H1 (cell line): ENCODE measurements at regions not wholly inside any gene's neighbourhood (a gene's known extent, or its start where the extent isn't known, plus 50 kb on each side); places are given as distances from the start of the nearest gene placed in this dataset.

Experiments
- CTCF ChIA-PET: fragments of 300-600 bp; sonication (Branson Sonifier 250); formaldehyde crosslinking; loops from one replicate; lab custom pipeline; 2021; ENCODE audit not compliant: partially characterized antibody; lab: Charles Lee
- POLR2A ChIA-PET: fragments of 300-600 bp; sonication (Branson Sonifier 250); formaldehyde crosslinking; loops from one replicate; lab custom pipeline; 2021; ENCODE audit warnings: inconsistent platforms; ENCODE audit not compliant: partially characterized antibody; lab: Charles Lee
- DNase-seq, 2 experiments: peaks; one replicate each; pipeline versions ENCODE4 v3.0.0 to v3.0.0-alpha.2; 2010 to 2022; ENCODE audit warnings: low spot score in 2 of 2, low read depth in 1 of 2, mixed read lengths in 1 of 2
- FAIRE-seq: peaks from 2 replicates; lab custom pipeline; 2011; peaks lifted over from hg19 to GRCh38; lab: Jason Lieb, UNC
- H2AFZ ChIP-seq: 2 replicates; pipeline ENCODE4 v1.8.1; 2012; ENCODE audit warnings: low read length, inconsistent platforms
- H2AK5ac ChIP-seq: 2 replicates; pipeline ENCODE4 v1.6.1; 2013; ENCODE audit warnings: low read depth, low read length
- H2BK120ac ChIP-seq: replicated peaks from 2 replicates; pipeline ENCODE3; 2013; ENCODE audit warnings: low read depth, low read length, inconsistent platforms
- H2BK12ac ChIP-seq: 2 replicates; pipeline ENCODE4 v1.6.1; 2013; ENCODE audit warnings: low read depth, low read length
- H2BK15ac ChIP-seq: 2 replicates; pipeline ENCODE4 v1.6.1; 2013; ENCODE audit warnings: low read length
- H2BK20ac ChIP-seq: 2 replicates; pipeline ENCODE4 v1.6.1; 2013; ENCODE audit warnings: low read length
- H2BK5ac ChIP-seq: 2 replicates; pipeline ENCODE4 v1.6.1; 2013; ENCODE audit warnings: low read depth, low read length
- H3K14ac ChIP-seq: 2 replicates; pipeline ENCODE4 v1.6.1; 2013; ENCODE audit warnings: inconsistent platforms; ENCODE audit not compliant: insufficient read length
- H3K18ac ChIP-seq: 2 replicates; pipeline ENCODE4 v1.6.1; 2013; ENCODE audit warnings: low read length; ENCODE audit errors: extremely low read depth
- H3K23ac ChIP-seq: 2 replicates; pipeline ENCODE4 v1.6.1; 2013; ENCODE audit warnings: inconsistent platforms; ENCODE audit not compliant: insufficient read length
- H3K23me2 ChIP-seq: 2 replicates; pipeline ENCODE4 v1.6.1; 2013; ENCODE audit warnings: low read depth, low read length
- H3K27ac ChIP-seq: 2 replicates; pipeline ENCODE4 v1.6.1; 2011; ENCODE audit warnings: low read depth, low read length, inconsistent platforms
- H3K27me3 ChIP-seq, 4 experiments: replicated peaks in 1 of 4; 1 replicate in 1 of 4; 2 replicates in 3 of 4; pipeline versions ENCODE4 v1.6.1 to v1.8.1; 2011 to 2013; ENCODE audit warnings: low read length in 3 of 4, mild to moderate bottlenecking in 3 of 4, inconsistent platforms in 2 of 4, mixed read lengths in 2 of 4, moderate library complexity in 1 of 4; ENCODE audit not compliant: control insufficient read depth in 3 of 4, insufficient read depth in 3 of 4; ENCODE audit errors: extremely low read depth in 1 of 4
- H3K36me3 ChIP-seq, 4 experiments: 2 replicates each; pipeline versions ENCODE4 v1.6.1 to v1.8.1; 2011 to 2013; ENCODE audit warnings: mild to moderate bottlenecking in 4 of 4, low read length in 3 of 4, moderate library complexity in 2 of 4, control low read depth in 1 of 4, inconsistent platforms in 1 of 4; ENCODE audit not compliant: insufficient read depth in 4 of 4, control insufficient read depth in 2 of 4
- H3K4ac ChIP-seq: replicated peaks from 2 replicates; pipeline ENCODE3; 2013; ENCODE audit warnings: low read length, low read depth, mixed read lengths, inconsistent platforms; ENCODE audit not compliant: insufficient read length
- H3K4me1 ChIP-seq, 4 experiments: replicated peaks in 1 of 4; 1 replicate in 1 of 4; 2 replicates in 3 of 4; pipeline versions ENCODE4 v1.6.1 to v1.8.1; 2011 to 2013; ENCODE audit warnings: low read length in 3 of 4, inconsistent platforms in 2 of 4, mixed read lengths in 1 of 4; ENCODE audit not compliant: insufficient read depth in 4 of 4, control insufficient read depth in 3 of 4
- H3K4me2 ChIP-seq, 2 experiments: 2 replicates each; pipeline versions ENCODE4 v1.6.1 to v1.8.1; 2011 to 2013; ENCODE audit warnings: low read depth in 2 of 2, low read length in 2 of 2, control low read depth in 1 of 2, inconsistent platforms in 1 of 2, mild to moderate bottlenecking in 1 of 2; ENCODE audit not compliant: insufficient read depth in 1 of 2
- H3K4me3 ChIP-seq, 4 experiments: fragments of 200-600, 300-600 bp in 1 of 4; sonication (generic), shearing (Covaris generic), sonication (Bioruptor Twin) in 1 of 4; 2 replicates each; pipeline versions ENCODE4 v1.5.1 to v1.8.1; 2011 to 2016; ENCODE audit warnings: low read length in 4 of 4, low read depth in 3 of 4, control low read depth in 2 of 4, inconsistent platforms in 2 of 4, mild to moderate bottlenecking in 2 of 4, mixed read lengths in 1 of 4, moderate library complexity in 1 of 4; ENCODE audit not compliant: insufficient read depth in 2 of 4; ENCODE audit errors: extremely low read depth in 1 of 4
- H3K56ac ChIP-seq: replicated peaks from 2 replicates; pipeline ENCODE3; 2013; ENCODE audit warnings: low read depth, mild to moderate bottlenecking, mixed read lengths, low read length, inconsistent platforms; ENCODE audit not compliant: insufficient read length
- H3K79me1 ChIP-seq: 2 replicates; pipeline ENCODE4 v1.6.1; 2013; ENCODE audit warnings: low read depth, low read length, control low read depth
- H3K79me2 ChIP-seq, 2 experiments: 2 replicates each; pipeline versions ENCODE4 v1.6.1 to v1.8.1; 2012 to 2013; ENCODE audit warnings: low read length in 2 of 2, mild to moderate bottlenecking in 2 of 2, inconsistent platforms in 1 of 2; ENCODE audit not compliant: insufficient read depth in 2 of 2, control insufficient read depth in 1 of 2
- H3K9ac ChIP-seq, 4 experiments: replicated peaks in 1 of 4; 1 replicate in 1 of 4; 2 replicates in 3 of 4; pipeline versions ENCODE4 v1.6.1 to v1.8.1; 2011 to 2013; ENCODE audit warnings: low read depth in 3 of 4, low read length in 3 of 4, control low read depth in 2 of 4, mild to moderate bottlenecking in 2 of 4, moderate library complexity in 2 of 4, inconsistent platforms in 1 of 4; ENCODE audit errors: extremely low read depth in 1 of 4
- H3K9me3 ChIP-seq, 2 experiments: 2 replicates each; pipeline versions ENCODE4 v1.6.1 to v1.8.1; 2012 to 2013; ENCODE audit warnings: mild to moderate bottlenecking in 2 of 2, moderate library complexity in 2 of 2, control low read depth in 1 of 2, inconsistent platforms in 1 of 2, low read depth in 1 of 2, low read length in 1 of 2, mixed read lengths in 1 of 2; ENCODE audit not compliant: insufficient read depth in 2 of 2
- H4K20me1 ChIP-seq, 2 experiments: replicated peaks in 1 of 2; 2 replicates each; pipeline versions ENCODE3 to v1.8.1; 2011 to 2013; ENCODE audit warnings: inconsistent platforms in 2 of 2, low read length in 2 of 2, mild to moderate bottlenecking in 1 of 2; ENCODE audit not compliant: insufficient read depth in 2 of 2, control insufficient read depth in 1 of 2
- H4K5ac ChIP-seq: 2 replicates; pipeline ENCODE4 v1.6.1; 2013; ENCODE audit warnings: low read length, low read depth, mixed read lengths, inconsistent platforms; ENCODE audit not compliant: insufficient read length
- H4K8ac ChIP-seq: 2 replicates; pipeline ENCODE4 v1.8.0; 2013; ENCODE audit warnings: mild to moderate bottlenecking, moderate library complexity, low read length, inconsistent platforms; ENCODE audit not compliant: insufficient read depth; ENCODE audit errors: extremely low read depth
- H4K91ac ChIP-seq: replicated peaks from 2 replicates; pipeline ENCODE3; 2013; ENCODE audit warnings: low read length, mixed read lengths, inconsistent platforms; ENCODE audit not compliant: insufficient read length
- FOSL1 ChIP-seq: IDR thresholded peaks from 2 replicates; pipeline ENCODE4 v1.6.1; 2011; ENCODE audit warnings: mild to moderate bottlenecking, low read depth, low read length, moderate library complexity; ENCODE audit not compliant: insufficient read depth
- PHF8 ChIP-seq: fragments of 200-600 bp; sonication (generic); conservative IDR thresholded peaks from 2 replicates; pipeline ENCODE4 v1.7.1; 2012; ENCODE audit warnings: low read depth, mild to moderate bottlenecking, inconsistent platforms, low read length, moderate library complexity
- RBBP5 ChIP-seq: IDR thresholded peaks from 2 replicates; pipeline ENCODE4 v1.7.1; 2012; ENCODE audit warnings: low read depth, mild to moderate bottlenecking, inconsistent platforms, low read length, moderate library complexity, borderline replicate concordance
- SP4 ChIP-seq: IDR thresholded peaks from 2 replicates; pipeline ENCODE4 v1.6.1; 2012; ENCODE audit warnings: low read length, inconsistent platforms
- TAF1 ChIP-seq: IDR thresholded peaks from 2 replicates; pipeline ENCODE4 v1.6.1; 2011; ENCODE audit warnings: mild to moderate bottlenecking, low read depth, low read length
- TAF7 ChIP-seq: optimal IDR thresholded peaks from 2 replicates; pipeline ENCODE3; 2011; ENCODE audit warnings: low read depth, mild to moderate bottlenecking, inconsistent platforms, low read length, moderate library complexity, borderline replicate concordance
- TBP ChIP-seq: IDR thresholded peaks from 2 replicates; pipeline ENCODE4 v1.6.1; 2011; ENCODE audit warnings: low read depth, low read length, improper control_type of control experiment
- WGBS, 2 experiments: shearing (Covaris generic) in 1 of 2; methylation state at CpG; one replicate each; pipeline versions ENCODE4 v1.1.6 to v1.1.7; 2013 to 2015; ENCODE audit warnings: low lambda C conversion rate in 2 of 2, mixed read lengths in 2 of 2, inconsistent platforms in 1 of 2, low coverage in 1 of 2, missing lambda C conversion rate in 1 of 2; ENCODE audit not compliant: insufficient replicate concordance in 2 of 2, insufficient coverage in 1 of 2, insufficient read length in 1 of 2; ENCODE audit errors: extremely low coverage in 1 of 2, missing lambda C conversion rate in 1 of 2; 5-methylcytosine and 5-hydroxymethylcytosine counted together

DNA sequence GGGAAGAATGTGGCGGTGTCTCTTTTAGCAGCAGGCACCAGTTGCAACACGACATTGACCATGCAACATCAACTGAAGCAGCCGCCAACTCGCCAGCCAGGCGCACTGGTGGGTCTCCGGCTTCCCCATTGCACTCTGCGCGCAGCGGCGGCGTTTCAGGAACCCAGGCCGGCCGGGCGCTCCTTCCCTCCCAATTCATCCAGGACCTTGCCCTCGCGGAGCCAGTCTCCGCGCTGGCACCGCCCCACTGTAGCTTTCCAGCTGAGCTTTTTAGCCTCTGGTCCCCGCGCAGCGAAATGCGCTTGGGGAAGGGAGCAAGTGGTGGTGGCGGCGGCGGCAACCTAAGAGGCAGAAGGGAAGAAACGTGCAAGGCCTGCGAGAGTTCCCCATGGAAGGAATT, 297.9 kb upstream of the RIMS1 start:
- no peak overlapping the region for H2BK5ac ChIP-seq
- H3K4ac ChIP-seq: no peak overlapping the region
- no peak overlapping the region for H3K56ac ChIP-seq
- H3K9me3 ChIP-seq: peaks cover 0 to 3% of the 10 kb centered on the region in 2 experiments; a peak in 1 of 4 replicates
- H2BK20ac ChIP-seq: no peak overlapping the region
- no peak overlapping the region; a peak in 1 of 4 replicates for H3K4me2 ChIP-seq
- no peak for FAIRE-seq
- no peak overlapping the region for H3K27ac ChIP-seq
- no peak overlapping the region for H2AFZ ChIP-seq
- H2AK5ac ChIP-seq: no peak overlapping the region
- no peaks in the 10 kb centered on the region for H3K79me1 ChIP-seq
- H3K79me2 ChIP-seq: no peaks in the 10 kb centered on the region
- peak overlapping the region; percentile 85; the same call in 1 of the 2 replicates for H4K8ac ChIP-seq
- no peak overlapping the region for H3K9ac ChIP-seq
- no peak overlapping the region for H3K4me3 ChIP-seq
- no peak for DNase-seq
- no peaks in the 10 kb centered on the region for H4K20me1 ChIP-seq
- H3K4me1 ChIP-seq: no peaks in the 10 kb centered on the region
- no peak overlapping the region for H4K91ac ChIP-seq
- no peaks in the 10 kb centered on the region for H3K36me3 ChIP-seq
- TF ChIP-seq TBP: peak; percentile 35; the same call in 1 of the 2 replicates
- no peak for TF ChIP-seq RBBP5
- TF ChIP-seq FOSL1: no peak
- no peak for TF ChIP-seq PHF8
- no peak for TF ChIP-seq TAF1
- TF ChIP-seq TAF7: no peak
- no peak for TF ChIP-seq SP4
- H2BK120ac ChIP-seq: no peak overlapping the region
- ChIA-PET POLR2A (no interaction called here), CTCF (interaction anchor here (1.0 kb wide), 1 partner anchor 205 kb away, joined by 3 read pairs; no protein-coding TSS in a partner anchor)
- WGBS, 2 experiments: 88% methylated on average over 23 of the region's 28 CpGs; no CpG with 5 or more reads in 1 of the 2 experiments
- no peak overlapping the region for H3K18ac ChIP-seq
- H2BK15ac ChIP-seq: no peak overlapping the region
- no peaks in the 10 kb centered on the region for H3K23me2 ChIP-seq
- no peak overlapping the region for H3K14ac ChIP-seq
- H4K5ac ChIP-seq: no peak overlapping the region
- no peak overlapping the region for H3K23ac ChIP-seq
- H3K27me3 ChIP-seq: no peaks in the 10 kb centered on the region
- H2BK12ac ChIP-seq: no peak overlapping the region
